Stimulated activated CD8-positive, alpha-beta memory T cell treated with anti-CD3 and anti-CD28 coated beads, Interleukin-4, amount 100 ng/mL, for 1 hour (primary cell): ENCODE measurements at regions not wholly inside any gene's neighbourhood (a gene's known extent, or its start where the extent isn't known, plus 50 kb on each side); places are given as distances from the start of the nearest gene placed in this dataset.

ENCODE experiments used
- DNase-seq, 2 donors: peaks; one replicate each; pipeline ENCODE4 v3.0.0-alpha.2; 2020; ENCODE audit warnings: low read depth in 2 of 2, low spot score in 1 of 2

- DNase-seq, result no peak
Measured at GRCh38 chr9:85158512-85158911, 489.0 kb downstream of the NTRK2 start.

- no peak for DNase-seq
Measured at GRCh38 chr9:85157772-85158171, 488.2 kb downstream of the NTRK2 start.

GRCh38 chr9:85156652-85157051 is 487.1 kb downstream of the NTRK2 start:
- DNase-seq, result no peak

GRCh38 chr9:85155352-85155751 is 485.8 kb downstream of the NTRK2 start:
- DNase-seq, result no peak

- no peak for DNase-seq
Measured at GRCh38 chr9:85151741-85152140, 482.2 kb downstream of the NTRK2 start.

- no peak for DNase-seq
Measured at GRCh38 chr9:85151162-85151561, 481.6 kb downstream of the NTRK2 start.

GRCh38 chr9:85147046-85147640 is 477.6 kb downstream of the NTRK2 start:
- no peak for DNase-seq

GRCh38 chr9:85142968-85143367 is 473.4 kb downstream of the NTRK2 start:
- no peak for DNase-seq

GRCh38 chr9:85142496-85142911 is 473.0 kb downstream of the NTRK2 start:
- no peak for DNase-seq

GRCh38 chr9:85137696-85138095 is 468.2 kb downstream of the NTRK2 start:
- no peak for DNase-seq

GRCh38 chr9:85136987-85137386 is 467.5 kb downstream of the NTRK2 start:
- no peak for DNase-seq

GRCh38 chr9:85136507-85136906 is 467.0 kb downstream of the NTRK2 start:
- DNase-seq, result no peak

- no peak for DNase-seq
Measured at GRCh38 chr9:85130764-85131163, 461.2 kb downstream of the NTRK2 start.

GRCh38 chr9:85130260-85130659 is 460.7 kb downstream of the NTRK2 start:
- DNase-seq, result no peak

GRCh38 chr9:85129514-85129913 is 460.0 kb downstream of the NTRK2 start:
- no peak for DNase-seq

GRCh38 chr9:85118990-85119755 is 449.6 kb downstream of the NTRK2 start:
- no peak for DNase-seq

- DNase-seq, result no peak
Measured at GRCh38 chr9:85117831-85118230, 448.3 kb downstream of the NTRK2 start.

- no peak for DNase-seq
Measured at GRCh38 chr9:85115473-85115872, 445.9 kb downstream of the NTRK2 start.

- DNase-seq, result no peak
Measured at GRCh38 chr9:85114799-85115198, 445.3 kb downstream of the NTRK2 start.

- DNase-seq, result no peak
Measured at GRCh38 chr9:85112933-85113418, 443.4 kb downstream of the NTRK2 start.

- no peak for DNase-seq
Measured at GRCh38 chr9:85112391-85112790, 442.9 kb downstream of the NTRK2 start.

- no peak for DNase-seq
Measured at GRCh38 chr9:85108746-85109145, 439.2 kb downstream of the NTRK2 start.

GRCh38 chr9:85108229-85108628 is 438.7 kb downstream of the NTRK2 start:
- no peak for DNase-seq
